ENCODE measurements at regions not wholly inside any gene's neighbourhood (a gene's known extent, or its start where the extent isn't known, plus 50 kb on each side); places are given as distances from the start of the nearest gene placed in this dataset.

- Histone ChIP-seq H3K4me3 (ENCODE audit: low read length) (no peak overlapping the region), H3K27ac (ENCODE audit: low read length) (no peak overlapping the region), H3K4me1 (ENCODE audit: control insufficient read depth, insufficient read depth, low read length) (peaks cover 3% of the 10 kb centered on the region), H3K36me3 (ENCODE audit: control insufficient read depth, insufficient read depth, low read length) (no peaks in the 10 kb centered on the region), H3K27me3 (ENCODE audit: control insufficient read depth, insufficient read depth, low read length) (no peaks in the 10 kb centered on the region), H3K9me3 (ENCODE audit: control insufficient read depth, low read depth, low read length) (no peaks in the 10 kb centered on the region)
- WGBS (ENCODE audit: insufficient coverage, low lambda C conversion rate) = 78% methylated on average over 2 of the region's 4 CpGs
- DNase-seq = peak in 1 of 2 donors; percentile 10
Measured at GRCh38 chr4:124028182-124028581, 631.6 kb downstream of the SPRY1 start.

- Histone ChIP-seq H3K4me3 (ENCODE audit: low read length) (no peak overlapping the region), H3K9me3 (ENCODE audit: control insufficient read depth, low read depth, low read length) (no peaks in the 10 kb centered on the region), H3K27me3 (ENCODE audit: control insufficient read depth, insufficient read depth, low read length) (no peaks in the 10 kb centered on the region), H3K27ac (ENCODE audit: low read length) (no peak overlapping the region), H3K4me1 (ENCODE audit: control insufficient read depth, insufficient read depth, low read length) (peaks cover 3% of the 10 kb centered on the region), H3K36me3 (ENCODE audit: control insufficient read depth, insufficient read depth, low read length) (no peaks in the 10 kb centered on the region)
- WGBS (ENCODE audit: insufficient coverage, low lambda C conversion rate) = no CpG with 5 or more reads among the region's 2 CpGs
- DNase-seq = no peak
Measured at GRCh38 chr4:124030147-124030546, 633.6 kb downstream of the SPRY1 start.

- H3K36me3 ChIP-seq (ENCODE audit: control insufficient read depth, insufficient read depth, low read length) = no peaks in the 10 kb centered on the region
- no peak overlapping the region for H3K27ac ChIP-seq (ENCODE audit: low read length)
- no CpG with 5 or more reads among the region's 1 CpG for WGBS (ENCODE audit: insufficient coverage, low lambda C conversion rate)
- H3K4me1 ChIP-seq (ENCODE audit: control insufficient read depth, insufficient read depth, low read length) = peaks cover 3% of the 10 kb centered on the region
- H3K4me3 ChIP-seq (ENCODE audit: low read length) = no peak overlapping the region
- no peaks in the 10 kb centered on the region for H3K9me3 ChIP-seq (ENCODE audit: control insufficient read depth, low read depth, low read length)
- no peaks in the 10 kb centered on the region for H3K27me3 ChIP-seq (ENCODE audit: control insufficient read depth, insufficient read depth, low read length)
- no peak for DNase-seq
Measured at GRCh38 chr4:124032035-124032434, 635.4 kb downstream of the SPRY1 start.

GRCh38 chr4:124035364-124036041, 638.9 kb downstream of the SPRY1 start:
- H3K36me3 ChIP-seq (ENCODE audit: control insufficient read depth, insufficient read depth, low read length) = no peaks in the 10 kb centered on the region
- no peak overlapping the region for H3K4me3 ChIP-seq (ENCODE audit: low read length)
- no peaks in the 10 kb centered on the region for H3K9me3 ChIP-seq (ENCODE audit: control insufficient read depth, low read depth, low read length)
- H3K4me1 ChIP-seq (ENCODE audit: control insufficient read depth, insufficient read depth, low read length) = no peaks in the 10 kb centered on the region
- DNase-seq = no peak
- H3K27ac ChIP-seq (ENCODE audit: low read length) = no peak overlapping the region
- no peaks in the 10 kb centered on the region for H3K27me3 ChIP-seq (ENCODE audit: control insufficient read depth, insufficient read depth, low read length)
- WGBS (ENCODE audit: insufficient coverage, low lambda C conversion rate) = 100% methylated on average over 1 of the region's 1 CpG

GRCh38 chr4:124037236-124037635, 640.6 kb downstream of the SPRY1 start:
- Histone ChIP-seq H3K4me3 (ENCODE audit: low read length) (no peak overlapping the region), H3K27me3 (ENCODE audit: control insufficient read depth, insufficient read depth, low read length) (no peaks in the 10 kb centered on the region), H3K4me1 (ENCODE audit: control insufficient read depth, insufficient read depth, low read length) (no peaks in the 10 kb centered on the region), H3K9me3 (ENCODE audit: control insufficient read depth, low read depth, low read length) (no peaks in the 10 kb centered on the region), H3K36me3 (ENCODE audit: control insufficient read depth, insufficient read depth, low read length) (no peaks in the 10 kb centered on the region), H3K27ac (ENCODE audit: low read length) (no peak overlapping the region)
- no peak for DNase-seq

GRCh38 chr4:124044330-124044729, 647.7 kb downstream of the SPRY1 start:
- DNase-seq = no peak
- Histone ChIP-seq H3K27me3 (ENCODE audit: control insufficient read depth, insufficient read depth, low read length) (no peaks in the 10 kb centered on the region), H3K4me1 (ENCODE audit: control insufficient read depth, insufficient read depth, low read length) (no peaks in the 10 kb centered on the region), H3K4me3 (ENCODE audit: low read length) (no peak overlapping the region), H3K27ac (ENCODE audit: low read length) (no peak overlapping the region), H3K36me3 (ENCODE audit: control insufficient read depth, insufficient read depth, low read length) (no peaks in the 10 kb centered on the region), H3K9me3 (ENCODE audit: control insufficient read depth, low read depth, low read length) (no peaks in the 10 kb centered on the region)

- WGBS (ENCODE audit: insufficient coverage, low lambda C conversion rate) = no CpG with 5 or more reads among the region's 5 CpGs
- Histone ChIP-seq H3K27me3 (ENCODE audit: control insufficient read depth, insufficient read depth, low read length) (no peaks in the 10 kb centered on the region), H3K4me1 (ENCODE audit: control insufficient read depth, insufficient read depth, low read length) (no peaks in the 10 kb centered on the region), H3K27ac (ENCODE audit: low read length) (no peak overlapping the region), H3K36me3 (ENCODE audit: control insufficient read depth, insufficient read depth, low read length) (no peaks in the 10 kb centered on the region), H3K4me3 (ENCODE audit: low read length) (no peak overlapping the region), H3K9me3 (ENCODE audit: control insufficient read depth, low read depth, low read length) (no peaks in the 10 kb centered on the region)
- DNase-seq = no peak
Measured at GRCh38 chr4:124044867-124045266, 648.3 kb downstream of the SPRY1 start.

GRCh38 chr4:124046190-124046589, 649.6 kb downstream of the SPRY1 start:
- no peak overlapping the region for H3K27ac ChIP-seq (ENCODE audit: low read length)
- no peak for DNase-seq
- H3K27me3 ChIP-seq (ENCODE audit: control insufficient read depth, insufficient read depth, low read length) = no peaks in the 10 kb centered on the region
- 100% methylated on average over 1 of the region's 2 CpGs for WGBS (ENCODE audit: insufficient coverage, low lambda C conversion rate)
- H3K9me3 ChIP-seq (ENCODE audit: control insufficient read depth, low read depth, low read length) = no peaks in the 10 kb centered on the region
- no peaks in the 10 kb centered on the region for H3K4me1 ChIP-seq (ENCODE audit: control insufficient read depth, insufficient read depth, low read length)
- no peak overlapping the region for H3K4me3 ChIP-seq (ENCODE audit: low read length)
- H3K36me3 ChIP-seq (ENCODE audit: control insufficient read depth, insufficient read depth, low read length) = no peaks in the 10 kb centered on the region

- no peak for DNase-seq
- H3K4me1 ChIP-seq (ENCODE audit: control insufficient read depth, insufficient read depth, low read length) = no peaks in the 10 kb centered on the region
- no peaks in the 10 kb centered on the region for H3K9me3 ChIP-seq (ENCODE audit: control insufficient read depth, low read depth, low read length)
- no peaks in the 10 kb centered on the region for H3K27me3 ChIP-seq (ENCODE audit: control insufficient read depth, insufficient read depth, low read length)
- H3K4me3 ChIP-seq (ENCODE audit: low read length) = no peak overlapping the region
- H3K36me3 ChIP-seq (ENCODE audit: control insufficient read depth, insufficient read depth, low read length) = no peaks in the 10 kb centered on the region
- WGBS (ENCODE audit: insufficient coverage, low lambda C conversion rate) = no CpG with 5 or more reads among the region's 4 CpGs
- H3K27ac ChIP-seq (ENCODE audit: low read length) = no peak overlapping the region
Measured at GRCh38 chr4:124053872-124054538, 657.4 kb downstream of the SPRY1 start.

GRCh38 chr4:124055336-124055735, 657.2 kb downstream of the ANKRD50 start:
- DNase-seq = no peak
- no CpG with 5 or more reads among the region's 1 CpG for WGBS (ENCODE audit: insufficient coverage, low lambda C conversion rate)
- Histone ChIP-seq H3K9me3 (ENCODE audit: control insufficient read depth, low read depth, low read length) (no peaks in the 10 kb centered on the region), H3K4me1 (ENCODE audit: control insufficient read depth, insufficient read depth, low read length) (no peaks in the 10 kb centered on the region), H3K4me3 (ENCODE audit: low read length) (no peak overlapping the region), H3K36me3 (ENCODE audit: control insufficient read depth, insufficient read depth, low read length) (no peaks in the 10 kb centered on the region), H3K27me3 (ENCODE audit: control insufficient read depth, insufficient read depth, low read length) (no peaks in the 10 kb centered on the region), H3K27ac (ENCODE audit: low read length) (no peak overlapping the region)

GRCh38 chr4:124055896-124056295, 656.6 kb downstream of the ANKRD50 start:
- H3K4me3 ChIP-seq (ENCODE audit: low read length) = no peak overlapping the region
- no peaks in the 10 kb centered on the region for H3K4me1 ChIP-seq (ENCODE audit: control insufficient read depth, insufficient read depth, low read length)
- no peaks in the 10 kb centered on the region for H3K27me3 ChIP-seq (ENCODE audit: control insufficient read depth, insufficient read depth, low read length)
- no peak for DNase-seq
- H3K36me3 ChIP-seq (ENCODE audit: control insufficient read depth, insufficient read depth, low read length) = no peaks in the 10 kb centered on the region
- H3K27ac ChIP-seq (ENCODE audit: low read length) = no peak overlapping the region
- no peaks in the 10 kb centered on the region for H3K9me3 ChIP-seq (ENCODE audit: control insufficient read depth, low read depth, low read length)

Data from large intestine (tissue), 3 donors.